IMR-90 (cell line): ENCODE measurements at regions not wholly inside any gene's neighbourhood (a gene's known extent, or its start where the extent isn't known, plus 50 kb on each side); places are given as distances from the start of the nearest gene placed in this dataset.

Experiments used
- ATAC-seq: fragments of 200-7000 bp; cut with Tn5 transposase; 2 replicates; pipeline ENCODE4 v1.9.1; 2020; ENCODE audit warnings: low read depth, mild to moderate bottlenecking, moderate library complexity
- BruUV-seq: library from RNA; stranded (reverse); fragments of 400-500 nt; replicated peaks from 2 replicates; lab custom pipeline; 2021; lab: Mats Ljungman, UMichigan
- CTCF ChIA-PET: fragments of 300-600 bp; formaldehyde crosslinking; extraction: SDS; loops from one replicate; lab custom pipeline; 2021; ENCODE audit warnings: antibody characterized with exemption; lab: Yijun Ruan, JAX
- POLR2A ChIA-PET: fragments of 300-600 bp; sonication (Branson Sonifier 250); formaldehyde crosslinking; loops from one replicate; lab custom pipeline; 2022; ENCODE audit warnings: antibody characterized with exemption; ENCODE audit not compliant: unreplicated experiment; lab: Charles Lee
- DNase-seq: peaks from one replicate; pipeline ENCODE4 v3.0.0; 2013
- H2AFZ ChIP-seq: replicated peaks from 2 replicates; pipeline ENCODE3; 2013; ENCODE audit warnings: low read length, mild to moderate bottlenecking; ENCODE audit not compliant: poor library complexity
- H2AK5ac ChIP-seq: 2 replicates; pipeline ENCODE4 v1.6.1; 2013; ENCODE audit warnings: low read depth, low read length, inconsistent platforms
- H2AK9ac ChIP-seq: replicated peaks from 2 replicates; pipeline ENCODE3; 2013; ENCODE audit warnings: mild to moderate bottlenecking, low read depth, low read length, moderate library complexity; ENCODE audit not compliant: poor library complexity
- H2BK120ac ChIP-seq: 2 replicates; pipeline ENCODE4 v1.6.1; 2013; ENCODE audit warnings: low read depth, low read length, inconsistent platforms
- H2BK15ac ChIP-seq: 3 replicates; pipeline ENCODE4 v1.6.1; 2013; ENCODE audit warnings: low read depth, low read length, inconsistent platforms
- H2BK20ac ChIP-seq: 2 replicates; pipeline ENCODE4 v1.6.1; 2013; ENCODE audit warnings: low read depth, mild to moderate bottlenecking, inconsistent platforms, low read length, moderate library complexity
- H2BK5ac ChIP-seq: 2 replicates; pipeline ENCODE4 v1.6.1; 2013; ENCODE audit warnings: mild to moderate bottlenecking, low read depth, low read length, inconsistent platforms; ENCODE audit not compliant: poor library complexity, severe bottlenecking
- H3K14ac ChIP-seq: replicated peaks from 2 replicates; pipeline ENCODE4 v1.6.1; 2013; ENCODE audit warnings: low read depth, low read length, inconsistent platforms
- H3K18ac ChIP-seq: 2 replicates; pipeline ENCODE4 v1.6.1; 2013; ENCODE audit warnings: low read depth, low read length, control low read depth
- H3K23ac ChIP-seq: 2 replicates; pipeline ENCODE4 v1.6.1; 2013; ENCODE audit warnings: low read depth, low read length, inconsistent platforms
- H3K27ac ChIP-seq: 2 replicates; pipeline ENCODE4 v1.5.1; 2013; ENCODE audit warnings: mild to moderate bottlenecking, control low read depth, low read length; ENCODE audit not compliant: insufficient read depth
- H3K27me3 ChIP-seq: 2 replicates; pipeline ENCODE4 v1.6.1; 2013; ENCODE audit warnings: low read length; ENCODE audit not compliant: control insufficient read depth, insufficient read depth
- H3K36me3 ChIP-seq: 2 replicates; pipeline ENCODE4 v1.6.1; 2013; ENCODE audit warnings: low read length, mixed read lengths; ENCODE audit not compliant: control insufficient read depth, insufficient read depth
- H3K4ac ChIP-seq: 2 replicates; pipeline ENCODE4 v1.6.1; 2013; ENCODE audit warnings: low read depth, low read length, inconsistent platforms
- H3K4me1 ChIP-seq: 2 replicates; pipeline ENCODE4 v1.6.1; 2013; ENCODE audit warnings: low read length, mixed read lengths; ENCODE audit not compliant: control insufficient read depth, insufficient read depth
- H3K4me2 ChIP-seq: 2 replicates; pipeline ENCODE4 v1.6.1; 2013; ENCODE audit warnings: low read depth, mild to moderate bottlenecking, control low read depth, low read length, moderate library complexity
- H3K4me3 ChIP-seq: 2 replicates; pipeline ENCODE4 v1.5.1; 2013; ENCODE audit warnings: low read depth, mild to moderate bottlenecking, control low read depth, low read length, moderate library complexity; ENCODE audit not compliant: insufficient read depth
- H3K56ac ChIP-seq: 2 replicates; pipeline ENCODE4 v1.6.1; 2013; ENCODE audit warnings: low read length, inconsistent platforms; ENCODE audit not compliant: insufficient read depth; ENCODE audit errors: extremely low read depth
- H3K79me1 ChIP-seq, 2 experiments: 2 replicates each; pipeline ENCODE4 v1.6.1; 2013; ENCODE audit warnings: low read length in 2 of 2, inconsistent platforms in 1 of 2, low read depth in 1 of 2
- H3K9ac ChIP-seq: 2 replicates; pipeline ENCODE4 v1.6.1; 2013; ENCODE audit warnings: low read depth, low read length, control low read depth
- H3K9me1 ChIP-seq: 2 replicates; pipeline ENCODE4 v1.6.1; 2013; ENCODE audit warnings: low read length, inconsistent platforms; ENCODE audit not compliant: insufficient read depth
- H3K9me3 ChIP-seq: 2 replicates; pipeline ENCODE4 v1.6.1; 2013; ENCODE audit warnings: low read length; ENCODE audit not compliant: control insufficient read depth, insufficient read depth
- H4K20me1 ChIP-seq: 2 replicates; pipeline ENCODE4 v1.6.1; 2013; ENCODE audit warnings: low read length, inconsistent platforms; ENCODE audit not compliant: insufficient read depth
- H4K5ac ChIP-seq: 2 replicates; pipeline ENCODE4 v1.6.1; 2013; ENCODE audit warnings: mild to moderate bottlenecking, low read depth, low read length, control low read depth
- H4K8ac ChIP-seq, 2 experiments: 2 replicates each; pipeline ENCODE4 v1.6.1; 2013; ENCODE audit warnings: low read depth in 2 of 2, low read length in 2 of 2, control low read depth in 1 of 2, inconsistent platforms in 1 of 2
- H4K91ac ChIP-seq: 2 replicates; pipeline ENCODE4 v1.6.1; 2013; ENCODE audit warnings: low read depth, low read length, inconsistent platforms; ENCODE audit not compliant: insufficient read depth
- BHLHE40 ChIP-seq: fragments of 150-350 bp; IDR thresholded peaks from 2 replicates; pipeline ENCODE4 v1.6.1; 2016; ENCODE audit warnings: mild to moderate bottlenecking, low read depth, low read length
- CEBPB ChIP-seq: IDR thresholded peaks from 2 replicates; pipeline ENCODE4 v1.6.1; 2012; ENCODE audit warnings: low read depth, low read length, improper control_type of control experiment
- CHD1 ChIP-seq: IDR thresholded peaks from 2 replicates; pipeline ENCODE4 v1.6.1; 2012; ENCODE audit warnings: low read depth, low read length, improper control_type of control experiment
- CTCF ChIP-seq: conservative IDR thresholded peaks from 2 replicates; pipeline ENCODE4 v1.5.1; 2012; ENCODE audit warnings: mild to moderate bottlenecking, low read depth, low read length, improper control_type of control experiment
- ELK1 ChIP-seq: fragments of 150-350 bp; IDR thresholded peaks from 2 replicates; pipeline ENCODE4 v1.6.1; 2016; ENCODE audit warnings: low read depth, mild to moderate bottlenecking, low read length, moderate library complexity, borderline replicate concordance
- FOS ChIP-seq: fragments of 150-350 bp; IDR thresholded peaks from 2 replicates; pipeline ENCODE4 v1.6.1; 2016; ENCODE audit warnings: low read depth, low read length
- MAFK ChIP-seq: IDR thresholded peaks from 2 replicates; pipeline ENCODE4 v1.6.1; 2012; ENCODE audit warnings: low read depth, low read length, improper control_type of control experiment
- MAZ ChIP-seq: IDR thresholded peaks from 2 replicates; pipeline ENCODE4 v1.6.1; 2012; ENCODE audit warnings: low read depth, mild to moderate bottlenecking, low read length, improper control_type of control experiment, moderate library complexity, borderline replicate concordance
- MXI1 ChIP-seq: IDR thresholded peaks from 2 replicates; pipeline ENCODE4 v1.6.1; 2012; ENCODE audit warnings: low read depth, mild to moderate bottlenecking, low read length, moderate library complexity, borderline replicate concordance
- NFE2L2 ChIP-seq: fragments of 150-350 bp; IDR thresholded peaks from 2 replicates; pipeline ENCODE4 v1.6.1; 2016; ENCODE audit warnings: low read depth, mild to moderate bottlenecking, low read length
- POLR2A ChIP-seq: IDR thresholded peaks from 2 replicates; pipeline ENCODE4 v1.6.1; 2012; ENCODE audit warnings: mild to moderate bottlenecking, low read depth, low read length
- RAD21 ChIP-seq: IDR thresholded peaks from 2 replicates; pipeline ENCODE4 v1.6.1; 2012; ENCODE audit warnings: low read length, improper control_type of control experiment
- RCOR1 ChIP-seq: IDR thresholded peaks from 2 replicates; pipeline ENCODE4 v1.6.1; 2012; ENCODE audit warnings: mild to moderate bottlenecking, low read length, improper control_type of control experiment; ENCODE audit not compliant: insufficient replicate concordance
- RFX5 ChIP-seq: IDR thresholded peaks from 2 replicates; pipeline ENCODE4 v1.8.0; 2012; ENCODE audit warnings: low read depth, mild to moderate bottlenecking, low read length, moderate library complexity
- SMC3 ChIP-seq: fragments of 150-350 bp; IDR thresholded peaks from 2 replicates; pipeline ENCODE4 v1.6.1; 2016; ENCODE audit warnings: low read depth, mild to moderate bottlenecking, antibody characterized with exemption, low read length, moderate library complexity
- WGBS, 2 experiments: methylation state at CpG; one replicate each; pipeline versions ENCODE4 v1.1.5 to v1.1.7; 2013; ENCODE audit warnings: missing lambda C conversion rate in 2 of 2; ENCODE audit not compliant: insufficient read length in 1 of 2; ENCODE audit errors: extremely low coverage in 2 of 2; 5-methylcytosine and 5-hydroxymethylcytosine counted together
- dilution Hi-C: fragments of 300-500 bp; cut with HindIII; formaldehyde crosslinking; loops from one replicate; pipeline ENCODE4 v1.14.3; 2018; ENCODE audit warnings: low sequenced_read_pairs; ENCODE audit not compliant: unreplicated experiment
- in situ Hi-C: fragments of 300-500 bp; cut with MboI; formaldehyde crosslinking; loops from 3 replicates; pipeline ENCODE4 v1.14.3; 2019; ENCODE audit warnings: low sequenced_read_pairs, inconsistent platforms, mixed read lengths
- intact Hi-C: fragments of 100-400 bp; cut with micrococcal nuclease; formaldehyde crosslinking; loops from 2 replicates; pipeline ENCODE4 v1.10.0; 2022
- TF ChIP-seq, protein P1 (sequence below): fragments of 150-350 bp; IDR thresholded peaks from 2 replicates; pipeline ENCODE4 v1.6.1; 2017; ENCODE audit warnings: mild to moderate bottlenecking, antibody characterized with exemption, low read length, low read depth

- WGBS, 2 experiments: no CpG with 5 or more reads among the region's 10 CpGs
Measured at GRCh38 chr2:143833015-143833660, 686.8 kb downstream of the ZEB2 start.

More at GRCh38 chr2:143833015-143833660, 686.8 kb downstream of the ZEB2 start:
- no peak overlapping the region for H3K4me3 ChIP-seq
- H3K4me2 ChIP-seq: no peak overlapping the region
- in situ Hi-C loops: no loop called here
- H3K9ac ChIP-seq: no peak overlapping the region
- H3K14ac ChIP-seq: no peak overlapping the region
- POLR2A ChIA-PET: no interaction called here
- BruUV-seq: no TSS peak
- H2AK9ac ChIP-seq: no peak overlapping the region
- H2BK15ac ChIP-seq: no peak overlapping the region
- H4K91ac ChIP-seq: no peak overlapping the region
- H4K20me1 ChIP-seq: no peaks in the 10 kb centered on the region
- H2BK5ac ChIP-seq: no peak overlapping the region
- H3K27me3 ChIP-seq: no peaks in the 10 kb centered on the region
- no peak overlapping the region for H4K5ac ChIP-seq
- no peaks in the 10 kb centered on the region for H3K9me3 ChIP-seq
- no peaks in the 10 kb centered on the region for H3K9me1 ChIP-seq
- CTCF ChIA-PET: no interaction called here
- DNase-seq (no peak), ATAC-seq (no peak)
- H2BK120ac ChIP-seq: no peak overlapping the region
- dilution Hi-C loops: no loop called here
- no peak overlapping the region for H2BK20ac ChIP-seq
- TF ChIP-seq CTCF (no peak), CEBPB (no peak), SMC3 (no peak), MAFK (no peak), BHLHE40 (no peak), ELK1 (no peak), FOS (no peak), CHD1 (no peak), RAD21 (no peak), RFX5 (no peak), MXI1 (no peak), NFE2L2 (no peak), POLR2A (no peak), MAZ (no peak), RCOR1 (no peak)
- TF ChIP-seq, protein P1, sequence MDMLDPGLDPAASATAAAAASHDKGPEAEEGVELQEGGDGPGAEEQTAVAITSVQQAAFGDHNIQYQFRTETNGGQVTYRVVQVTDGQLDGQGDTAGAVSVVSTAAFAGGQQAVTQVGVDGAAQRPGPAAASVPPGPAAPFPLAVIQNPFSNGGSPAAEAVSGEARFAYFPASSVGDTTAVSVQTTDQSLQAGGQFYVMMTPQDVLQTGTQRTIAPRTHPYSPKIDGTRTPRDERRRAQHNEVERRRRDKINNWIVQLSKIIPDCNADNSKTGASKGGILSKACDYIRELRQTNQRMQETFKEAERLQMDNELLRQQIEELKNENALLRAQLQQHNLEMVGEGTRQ: no peak
- no peak overlapping the region for H3K18ac ChIP-seq
- no peak overlapping the region for H2AFZ ChIP-seq
- no peak overlapping the region for H2AK5ac ChIP-seq
- H3K23ac ChIP-seq: no peak overlapping the region
- H3K27ac ChIP-seq: no peak overlapping the region
- intact Hi-C loops: no loop called here
- H3K56ac ChIP-seq: no peak overlapping the region
- H4K8ac ChIP-seq: no peak overlapping the region
- H3K4me1 ChIP-seq: no peaks in the 10 kb centered on the region
- no peak overlapping the region for H3K4ac ChIP-seq
- no peaks in the 10 kb centered on the region for H3K36me3 ChIP-seq
- no peaks in the 10 kb centered on the region for H3K79me1 ChIP-seq
